T-helper 1 cell (primary cell): ENCODE measurements at regions not wholly inside any gene's neighbourhood (a gene's known extent, or its start where the extent isn't known, plus 50 kb on each side); places are given as distances from the start of the nearest gene placed in this dataset.
"Not testable (repeated sequence)": the region's sequence is repeated elsewhere in the genome, so short reads cannot be mapped to it uniquely, and the experiment has no call there.

Experiments
- DNase-seq, 5 donors: peaks; one replicate each; pipeline ENCODE4 v3.0.0-alpha.2; 2012 to 2020

GRCh38 chr7:121744319-121744718, 128.6 kb upstream of the PTPRZ1 start:
- DNase-seq = no peak

DNA sequence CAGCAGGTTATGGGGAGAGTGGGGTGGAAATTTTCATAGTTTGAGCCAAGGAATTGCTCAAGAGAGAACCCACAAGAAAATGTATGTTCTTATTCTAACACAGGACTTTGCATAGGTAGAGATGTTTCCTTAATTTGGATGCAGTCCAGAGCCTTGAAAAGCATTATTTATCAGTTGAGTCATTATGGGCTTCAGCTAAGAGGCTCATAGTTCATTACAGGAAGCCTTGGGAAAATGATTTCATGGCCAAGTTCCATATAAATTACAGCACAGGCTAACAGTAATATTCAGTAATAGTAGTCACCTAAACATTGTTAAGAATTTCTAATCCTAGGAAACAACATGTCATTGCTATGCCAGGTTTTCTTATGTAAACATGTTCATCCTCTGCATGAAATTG, 131.1 kb upstream of the PTPRZ1 start:
- DNase-seq = no peak

DNA sequence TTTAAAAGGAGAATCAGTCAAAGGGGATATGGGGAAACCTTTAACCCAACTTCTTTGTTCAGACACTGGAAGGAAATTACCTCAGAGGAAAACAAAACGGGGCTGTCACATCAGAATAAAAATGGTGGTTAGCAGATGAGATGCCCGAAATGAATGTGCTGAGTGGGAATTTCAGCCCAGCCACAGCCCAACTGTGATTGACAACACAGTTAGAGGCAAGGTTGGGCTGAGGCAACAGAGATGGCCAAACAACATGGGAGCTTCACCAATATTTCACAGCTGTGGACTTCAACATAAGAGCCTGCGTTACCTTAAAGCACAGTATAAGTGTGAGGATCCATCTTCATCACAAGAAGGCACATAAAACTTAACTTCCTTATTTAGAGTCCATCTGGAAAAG, 133.5 kb upstream of the PTPRZ1 start:
- DNase-seq = no peak

DNA sequence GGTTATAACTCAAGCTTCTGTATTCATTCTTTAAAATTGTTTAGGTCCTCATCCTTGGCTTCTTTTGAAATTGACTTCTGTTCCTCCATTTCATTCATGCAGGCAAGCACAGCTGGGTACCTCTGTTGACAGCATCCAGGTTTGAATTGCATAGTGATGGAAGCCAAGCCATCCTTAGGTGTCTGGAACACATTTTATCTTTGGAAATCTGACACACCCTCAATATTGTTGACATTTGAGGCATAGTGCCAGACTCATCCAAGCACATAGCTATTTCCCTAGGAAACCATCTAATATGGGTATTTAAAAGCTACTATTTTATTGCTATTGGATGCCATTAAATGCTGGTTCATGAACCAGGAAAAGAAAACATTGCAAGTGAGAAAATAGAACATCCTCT, 142.1 kb upstream of the PTPRZ1 start:
- no peak for DNase-seq

- DNase-seq = no peak
These were observed 158.2 kb upstream of the PTPRZ1 start for GRCh38 chr7:121714559-121715303.

- DNase-seq = not testable (repeated sequence)
These were observed 160.0 kb upstream of the PTPRZ1 start for GRCh38 chr7:121712961-121713360.

- DNase-seq = no peak
These were observed 175.1 kb upstream of the PTPRZ1 start for GRCh38 chr7:121697731-121698316.

GRCh38 chr7:121696954-121697353, 176.0 kb upstream of the PTPRZ1 start:
- no peak for DNase-seq

GRCh38 chr7:121689749-121690148, 183.2 kb upstream of the PTPRZ1 start:
- DNase-seq = no peak

DNA sequence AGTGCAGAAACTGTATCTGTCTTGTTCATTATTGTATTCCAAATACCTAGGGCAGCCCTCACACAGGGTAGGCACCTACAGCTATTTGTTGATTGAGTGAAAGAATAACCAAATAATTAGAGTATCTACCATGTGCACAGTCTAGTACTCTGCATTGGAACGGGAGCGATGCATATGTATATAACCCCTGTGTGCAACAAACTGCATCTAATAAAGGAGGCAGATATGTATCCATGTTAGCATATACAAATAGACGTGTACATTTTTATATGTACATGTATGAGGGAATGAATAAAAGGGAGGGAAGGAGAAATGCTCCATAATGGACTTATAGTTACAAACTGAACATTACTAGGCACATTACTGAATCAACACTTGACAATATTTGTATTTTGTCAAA, 191.3 kb upstream of the PTPRZ1 start:
- no peak for DNase-seq

GRCh38 chr7:121676168-121676567, 196.8 kb upstream of the PTPRZ1 start:
- DNase-seq = no peak

GRCh38 chr7:121674455-121674854, 198.5 kb upstream of the PTPRZ1 start:
- not testable (repeated sequence) for DNase-seq

DNA sequence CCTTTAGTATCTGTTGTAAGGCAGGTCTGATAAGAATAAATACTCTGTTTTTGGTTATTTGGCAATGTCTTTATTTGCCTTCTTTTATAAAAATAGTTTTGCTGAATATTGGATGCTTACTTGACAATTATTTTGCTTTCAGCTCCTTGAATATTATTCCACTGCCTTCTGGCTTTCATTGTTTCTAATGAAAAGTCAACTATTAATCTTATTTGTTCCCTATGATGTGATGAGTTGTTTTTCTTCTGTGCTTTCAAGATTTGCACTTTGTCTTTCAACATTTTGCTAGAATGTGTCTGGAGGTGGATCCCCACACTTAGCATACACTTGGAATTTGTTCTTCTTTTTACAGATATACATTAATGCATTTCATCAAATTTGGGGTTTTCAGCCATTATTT, 203.8 kb upstream of the PTPRZ1 start:
- DNase-seq = no peak

DNA sequence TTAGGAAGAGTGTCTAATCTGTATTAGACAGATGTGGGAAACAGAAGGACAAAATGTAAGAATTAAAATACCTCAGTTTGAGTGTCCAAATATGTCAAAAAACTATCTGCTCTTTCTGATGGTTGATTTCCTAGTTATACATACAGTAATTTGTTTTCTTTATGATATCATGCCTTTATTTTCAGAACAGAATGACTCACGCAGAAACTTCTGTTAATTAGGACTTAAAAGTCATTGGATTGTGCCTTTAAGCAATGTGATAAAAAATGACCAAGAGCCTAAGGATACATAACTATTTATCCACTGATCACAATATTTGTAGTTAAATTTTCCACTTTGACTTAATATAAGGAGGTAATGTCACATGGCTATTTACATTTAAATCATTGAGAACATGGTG, 206.7 kb upstream of the PTPRZ1 start:
- DNase-seq = no peak

GRCh38 chr7:121643320-121643719, 229.6 kb upstream of the PTPRZ1 start:
- DNase-seq = no peak

DNA sequence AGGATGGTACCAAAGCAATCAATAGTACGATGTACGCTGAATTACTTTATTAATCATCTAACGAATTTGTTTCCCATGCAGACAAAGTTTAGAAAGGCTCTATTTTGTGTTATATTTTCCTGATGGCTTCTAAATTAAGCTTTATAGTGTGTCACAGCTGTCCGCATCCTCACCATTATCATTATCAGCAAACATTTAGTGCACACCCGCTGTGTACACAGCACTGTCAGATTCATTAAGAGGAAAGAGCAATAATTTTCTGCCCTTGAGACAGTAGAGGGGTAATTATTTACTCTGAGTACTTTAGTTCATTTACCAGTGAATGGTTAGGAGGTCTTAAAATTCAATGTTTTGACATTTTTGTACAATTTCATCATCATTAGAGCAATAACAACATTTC, 233.3 kb upstream of the PTPRZ1 start:
- no peak for DNase-seq

GRCh38 chr7:121638286-121638685, 234.7 kb upstream of the PTPRZ1 start:
- no peak for DNase-seq

- no peak for DNase-seq
These were observed 238.2 kb upstream of the FAM3C start for GRCh38 chr7:121634356-121634755.

DNA sequence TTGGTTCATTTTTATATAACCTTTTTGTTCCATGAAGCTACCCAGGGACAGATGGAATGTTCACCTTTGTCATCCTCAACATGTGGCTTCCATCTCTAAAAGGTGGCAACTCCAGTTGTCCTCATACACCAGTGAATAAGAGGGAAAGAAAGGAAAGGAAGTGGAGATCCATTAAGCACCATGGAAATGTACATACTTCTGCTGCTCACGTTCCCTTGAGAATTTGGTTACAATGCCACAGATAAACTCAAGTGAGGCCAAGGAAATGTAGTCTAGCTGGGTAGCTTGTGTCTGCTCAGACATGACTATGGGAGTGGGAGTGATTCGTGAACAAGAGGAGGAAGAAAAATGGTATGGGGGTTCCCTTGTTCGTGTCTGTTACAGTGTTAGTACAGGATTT, 237.1 kb upstream of the FAM3C start:
- no peak for DNase-seq

GRCh38 chr7:121624958-121625357, 228.8 kb upstream of the FAM3C start:
- no peak for DNase-seq

GRCh38 chr7:121623130-121623872, 227.2 kb upstream of the FAM3C start:
- DNase-seq = no peak

DNA sequence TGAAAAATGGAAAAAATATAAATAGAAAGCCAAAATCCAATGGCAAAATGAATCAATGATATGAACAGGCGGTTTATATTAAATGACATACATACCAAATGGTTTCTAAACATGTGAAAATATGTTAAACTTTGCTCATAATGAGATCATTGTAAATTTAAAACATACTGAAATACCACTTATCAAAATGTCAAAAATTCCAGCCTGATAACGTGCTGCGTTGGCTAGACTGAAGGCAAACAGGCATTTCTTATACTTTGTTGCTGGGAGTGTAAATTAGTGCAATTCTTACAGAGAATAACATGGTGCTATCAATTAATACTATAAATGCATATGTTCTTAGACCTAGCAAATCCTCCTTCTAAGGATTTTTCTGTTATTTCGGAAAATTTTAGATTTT, 225.8 kb upstream of the FAM3C start:
- DNase-seq = no peak

DNA sequence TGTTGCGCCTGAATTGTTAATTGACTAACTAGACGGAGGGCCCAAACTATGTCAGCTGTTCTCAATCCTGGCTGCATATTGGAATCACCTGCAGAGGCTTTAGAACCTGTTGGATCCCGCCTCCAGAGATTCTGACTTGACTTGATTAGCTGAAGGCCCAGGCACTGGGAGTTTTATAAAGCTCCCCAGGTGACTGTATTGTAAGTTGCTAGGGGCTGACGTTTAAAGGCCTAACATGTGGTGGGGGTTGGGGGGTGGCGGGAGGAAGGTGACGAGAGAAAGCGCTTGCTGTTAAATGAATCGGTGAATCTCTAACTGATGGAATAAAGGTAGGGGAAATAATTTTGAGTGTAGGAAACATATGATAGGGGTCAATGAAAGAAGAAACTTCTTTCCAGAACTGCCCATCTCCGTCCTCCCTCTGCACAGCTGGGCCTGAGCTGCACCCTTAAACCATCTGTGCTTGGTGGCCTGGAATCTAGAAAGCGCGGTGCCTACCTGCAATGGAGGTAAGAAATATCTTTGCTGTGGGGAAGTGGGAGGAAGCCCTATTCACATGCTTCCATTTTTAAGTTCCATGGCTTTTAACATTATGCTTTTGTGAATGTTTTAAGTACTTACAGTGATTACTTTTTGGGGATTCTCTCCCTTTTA, 225.0 kb upstream of the FAM3C start:
- no peak for DNase-seq

DNA sequence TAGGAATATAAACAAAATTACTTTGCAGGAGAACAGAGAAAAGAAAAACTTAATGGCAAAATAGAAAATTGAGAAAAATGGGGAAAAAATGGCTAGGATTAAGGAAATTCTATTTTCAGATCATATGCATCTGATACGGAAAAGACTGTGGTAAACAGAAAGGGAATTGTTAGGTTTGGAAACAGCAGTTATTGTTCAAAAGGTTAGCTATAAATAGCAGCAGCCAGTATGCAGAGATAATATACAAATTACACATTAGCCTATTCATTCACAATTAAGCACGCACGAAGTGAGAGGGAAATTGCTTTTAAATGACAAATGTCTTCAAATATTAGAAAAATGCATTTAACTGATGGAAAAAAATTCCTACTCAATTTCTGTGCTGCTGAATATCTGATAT, 224.1 kb upstream of the FAM3C start:
- DNase-seq = no peak
